IMR-90 (cell line): ENCODE measurements at regions not wholly inside any gene's neighbourhood (a gene's known extent, or its start where the extent isn't known, plus 50 kb on each side); places are given as distances from the start of the nearest gene placed in this dataset.

Experiments
- CTCF ChIP-seq: conservative IDR thresholded peaks from 2 replicates; pipeline ENCODE4 v1.5.1; 2012; ENCODE audit warnings: mild to moderate bottlenecking, low read depth, low read length, improper control_type of control experiment
- POLR2A ChIP-seq: IDR thresholded peaks from 2 replicates; pipeline ENCODE4 v1.6.1; 2012; ENCODE audit warnings: mild to moderate bottlenecking, low read depth, low read length
- TF ChIP-seq, protein P1 (sequence below): fragments of 150-350 bp; IDR thresholded peaks from 2 replicates; pipeline ENCODE4 v1.6.1; 2016; ENCODE audit warnings: low read depth, mild to moderate bottlenecking, low read length, moderate library complexity, borderline replicate concordance

- TF ChIP-seq, protein P1, sequence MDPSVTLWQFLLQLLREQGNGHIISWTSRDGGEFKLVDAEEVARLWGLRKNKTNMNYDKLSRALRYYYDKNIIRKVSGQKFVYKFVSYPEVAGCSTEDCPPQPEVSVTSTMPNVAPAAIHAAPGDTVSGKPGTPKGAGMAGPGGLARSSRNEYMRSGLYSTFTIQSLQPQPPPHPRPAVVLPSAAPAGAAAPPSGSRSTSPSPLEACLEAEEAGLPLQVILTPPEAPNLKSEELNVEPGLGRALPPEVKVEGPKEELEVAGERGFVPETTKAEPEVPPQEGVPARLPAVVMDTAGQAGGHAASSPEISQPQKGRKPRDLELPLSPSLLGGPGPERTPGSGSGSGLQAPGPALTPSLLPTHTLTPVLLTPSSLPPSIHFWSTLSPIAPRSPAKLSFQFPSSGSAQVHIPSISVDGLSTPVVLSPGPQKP = no peak
- TF ChIP-seq POLR2A (no peak), CTCF (no peak)
Observed at GRCh38 chr18:11429876-11430275, 179.5 kb upstream of the SLC35G4 start.
